ENCODE measurements at regions not wholly inside any gene's neighbourhood (a gene's known extent, or its start where the extent isn't known, plus 50 kb on each side); places are given as distances from the start of the nearest gene placed in this dataset.

DNA sequence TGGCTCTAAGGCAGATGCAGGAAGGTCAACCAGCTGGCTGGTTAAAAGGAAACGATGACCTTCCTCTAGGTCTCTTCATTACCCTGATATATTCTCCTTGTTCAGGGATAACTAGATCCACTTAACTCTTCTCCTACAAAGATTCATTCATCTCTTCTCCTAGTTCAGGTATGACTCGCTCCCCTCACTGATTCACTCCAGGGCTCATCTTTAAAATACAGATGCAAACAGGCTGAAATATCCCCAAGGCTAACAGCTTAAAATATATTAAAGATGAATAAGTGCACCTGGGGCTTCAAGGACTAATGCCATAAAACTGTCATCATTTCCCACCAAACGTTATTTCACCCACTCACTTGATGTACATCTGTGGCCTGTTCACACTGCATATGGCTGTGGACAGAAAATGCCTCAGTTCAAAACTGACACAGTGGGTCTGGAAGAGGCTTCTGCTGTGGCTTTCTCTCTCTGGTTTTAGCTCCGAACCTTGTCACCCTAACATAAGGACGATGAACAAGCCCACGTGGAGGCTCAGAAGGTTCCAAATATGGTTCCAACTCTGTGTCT, 366.9 kb downstream of the DEPDC1B start:
- H3K27ac ChIP-seq (ENCODE audit: low read depth, low read length) = peak overlapping the region; percentile 36
- no peaks in the 10 kb centered on the region for H3K36me3 Mint-ChIP-seq (ENCODE audit: low read depth, unreplicated experiment)
- no peak overlapping the region for H3K4me3 ChIP-seq (ENCODE audit: insufficient read depth, low read depth, low read length)
- no peaks in the 10 kb centered on the region for H4K20me1 ChIP-seq (ENCODE audit: insufficient read depth, low read length)
- H3K36me3 ChIP-seq (ENCODE audit: insufficient read depth, low read length) = no peaks in the 10 kb centered on the region
- H3K27me3 ChIP-seq (ENCODE audit: insufficient read depth, low read length) = no peaks in the 10 kb centered on the region
- H3K9ac ChIP-seq (ENCODE audit: low read length) = no peak overlapping the region
- no peaks in the 10 kb centered on the region for H3K9me3 ChIP-seq (ENCODE audit: insufficient read depth, low read depth, low read length)
- FAIRE-seq (peak; percentile 17), DNase-seq (ENCODE audit: low read depth) (peak; percentile 51)
- H3K4me1 ChIP-seq (ENCODE audit: insufficient read depth, low read length) = peaks cover 22% of the 10 kb centered on the region
- no peak overlapping the region for H3K4me3 Mint-ChIP-seq (ENCODE audit: unreplicated experiment)
- peaks cover 42% of the 10 kb centered on the region for H3K4me1 Mint-ChIP-seq (ENCODE audit: low read depth, unreplicated experiment)
- peak overlapping the region; percentile 89 for H3K27ac Mint-ChIP-seq (ENCODE audit: unreplicated experiment)
- no peak overlapping the region for H2AFZ ChIP-seq (ENCODE audit: low read depth, low read length)
- no peaks in the 10 kb centered on the region for H3K9me3 Mint-ChIP-seq (ENCODE audit: unreplicated experiment)
- TF ChIP-seq, protein P1, sequence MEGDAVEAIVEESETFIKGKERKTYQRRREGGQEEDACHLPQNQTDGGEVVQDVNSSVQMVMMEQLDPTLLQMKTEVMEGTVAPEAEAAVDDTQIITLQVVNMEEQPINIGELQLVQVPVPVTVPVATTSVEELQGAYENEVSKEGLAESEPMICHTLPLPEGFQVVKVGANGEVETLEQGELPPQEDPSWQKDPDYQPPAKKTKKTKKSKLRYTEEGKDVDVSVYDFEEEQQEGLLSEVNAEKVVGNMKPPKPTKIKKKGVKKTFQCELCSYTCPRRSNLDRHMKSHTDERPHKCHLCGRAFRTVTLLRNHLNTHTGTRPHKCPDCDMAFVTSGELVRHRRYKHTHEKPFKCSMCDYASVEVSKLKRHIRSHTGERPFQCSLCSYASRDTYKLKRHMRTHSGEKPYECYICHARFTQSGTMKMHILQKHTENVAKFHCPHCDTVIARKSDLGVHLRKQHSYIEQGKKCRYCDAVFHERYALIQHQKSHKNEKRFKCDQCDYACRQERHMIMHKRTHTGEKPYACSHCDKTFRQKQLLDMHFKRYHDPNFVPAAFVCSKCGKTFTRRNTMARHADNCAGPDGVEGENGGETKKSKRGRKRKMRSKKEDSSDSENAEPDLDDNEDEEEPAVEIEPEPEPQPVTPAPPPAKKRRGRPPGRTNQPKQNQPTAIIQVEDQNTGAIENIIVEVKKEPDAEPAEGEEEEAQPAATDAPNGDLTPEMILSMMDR (IDR thresholded peaks at IDR 0.05; ENCODE audit: insufficient read depth, low read depth, low read length) = no peak
- TF ChIP-seq EZH2 (IDR thresholded peaks at IDR 0.05; ENCODE audit: insufficient read depth, low read length) = no peak
- H3K79me2 ChIP-seq (ENCODE audit: insufficient read depth, low read length) = no peaks in the 10 kb centered on the region
- peak overlapping the region; percentile 40 for H3K4me2 ChIP-seq (ENCODE audit: low read length)
- no peaks in the 10 kb centered on the region for H3K27me3 Mint-ChIP-seq (ENCODE audit: low read depth, unreplicated experiment)

DNA sequence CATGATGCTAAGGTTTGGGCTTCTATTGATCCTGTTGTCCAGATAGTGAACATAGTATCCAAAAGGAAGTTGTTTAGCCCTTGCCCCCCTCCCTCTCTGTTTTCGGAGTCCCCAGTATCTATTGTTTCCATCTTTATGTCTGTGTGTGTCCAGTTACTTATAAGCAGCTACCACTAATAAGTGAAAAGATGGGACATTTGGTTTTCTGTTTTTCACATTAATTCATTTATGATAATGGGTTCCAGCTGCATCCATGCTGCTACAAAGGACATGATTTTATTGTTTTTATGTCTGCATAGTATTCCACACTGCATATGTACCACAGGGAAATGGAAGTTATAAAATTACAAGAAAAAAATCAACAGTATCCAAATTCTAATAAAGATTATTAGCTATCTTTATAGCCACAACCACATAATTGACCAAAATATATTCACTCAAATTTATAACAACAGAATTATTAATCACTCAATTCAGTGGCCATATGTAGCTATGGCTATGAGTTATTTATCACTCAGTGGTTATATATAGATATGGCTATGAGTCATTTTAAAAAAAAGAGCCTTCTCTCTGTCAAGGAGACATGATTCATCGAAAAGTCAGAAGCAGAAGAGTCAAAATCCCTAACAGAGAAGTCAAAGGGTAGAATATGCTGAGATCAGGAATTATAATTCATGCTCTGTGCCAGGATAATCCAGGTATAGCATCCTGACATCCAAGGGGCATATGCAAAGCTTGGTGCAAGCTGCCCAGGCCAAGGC, 367.5 kb downstream of the DEPDC1B start:
- FAIRE-seq (peak; percentile 67), DNase-seq (ENCODE audit: low read depth) (peak; percentile 51)
- TF ChIP-seq, protein P1 (IDR thresholded peaks at IDR 0.05; ENCODE audit: insufficient read depth, low read depth, low read length) = no peak
- TF ChIP-seq EZH2 (IDR thresholded peaks at IDR 0.05; ENCODE audit: insufficient read depth, low read length) = no peak
- Mint-ChIP-seq H3K36me3 (ENCODE audit: low read depth, unreplicated experiment) (no peaks in the 10 kb centered on the region), H3K4me3 (ENCODE audit: unreplicated experiment) (no peak overlapping the region), H3K9me3 (ENCODE audit: unreplicated experiment) (no peaks in the 10 kb centered on the region), H3K27me3 (ENCODE audit: low read depth, unreplicated experiment) (no peaks in the 10 kb centered on the region), H3K4me1 (ENCODE audit: low read depth, unreplicated experiment) (peaks cover 43% of the 10 kb centered on the region), H3K27ac (ENCODE audit: unreplicated experiment) (no peak overlapping the region)
- Histone ChIP-seq H3K4me2 (ENCODE audit: low read length) (peak overlapping the region; percentile 40), H3K27ac (ENCODE audit: low read depth, low read length) (peak overlapping the region; percentile 36), H4K20me1 (ENCODE audit: insufficient read depth, low read length) (no peaks in the 10 kb centered on the region), H2AFZ (ENCODE audit: low read depth, low read length) (no peak overlapping the region), H3K36me3 (ENCODE audit: insufficient read depth, low read length) (no peaks in the 10 kb centered on the region), H3K79me2 (ENCODE audit: insufficient read depth, low read length) (no peaks in the 10 kb centered on the region), H3K27me3 (ENCODE audit: insufficient read depth, low read length) (no peaks in the 10 kb centered on the region), H3K9ac (ENCODE audit: low read length) (no peak overlapping the region), H3K4me3 (ENCODE audit: insufficient read depth, low read depth, low read length) (no peak overlapping the region), H3K4me1 (ENCODE audit: insufficient read depth, low read length) (peaks cover 22% of the 10 kb centered on the region), H3K9me3 (ENCODE audit: insufficient read depth, low read depth, low read length) (no peaks in the 10 kb centered on the region)

GRCh38 chr5:60330236-60330635, 369.7 kb downstream of the DEPDC1B start:
- Histone ChIP-seq H3K9me3 (ENCODE audit: insufficient read depth, low read depth, low read length) (no peaks in the 10 kb centered on the region), H3K4me2 (ENCODE audit: low read length) (no peak overlapping the region), H4K20me1 (ENCODE audit: insufficient read depth, low read length) (no peaks in the 10 kb centered on the region), H3K79me2 (ENCODE audit: insufficient read depth, low read length) (no peaks in the 10 kb centered on the region), H3K4me3 (ENCODE audit: insufficient read depth, low read depth, low read length) (no peak overlapping the region), H3K27me3 (ENCODE audit: insufficient read depth, low read length) (no peaks in the 10 kb centered on the region), H3K27ac (ENCODE audit: low read depth, low read length) (no peak overlapping the region), H3K36me3 (ENCODE audit: insufficient read depth, low read length) (no peaks in the 10 kb centered on the region), H3K4me1 (ENCODE audit: insufficient read depth, low read length) (peaks cover 22% of the 10 kb centered on the region), H3K9ac (ENCODE audit: low read length) (no peak overlapping the region), H2AFZ (ENCODE audit: low read depth, low read length) (no peak overlapping the region)
- no peaks in the 10 kb centered on the region for H3K9me3 Mint-ChIP-seq (ENCODE audit: unreplicated experiment)
- peaks cover 46% of the 10 kb centered on the region for H3K4me1 Mint-ChIP-seq (ENCODE audit: low read depth, unreplicated experiment)
- FAIRE-seq = no peak
- no peaks in the 10 kb centered on the region for H3K36me3 Mint-ChIP-seq (ENCODE audit: low read depth, unreplicated experiment)
- H3K4me3 Mint-ChIP-seq (ENCODE audit: unreplicated experiment) = no peak overlapping the region
- H3K27me3 Mint-ChIP-seq (ENCODE audit: low read depth, unreplicated experiment) = no peaks in the 10 kb centered on the region
- no peak for DNase-seq (ENCODE audit: low read depth)
- TF ChIP-seq EZH2 (IDR thresholded peaks at IDR 0.05; ENCODE audit: insufficient read depth, low read length) = no peak
- TF ChIP-seq, protein P1 (IDR thresholded peaks at IDR 0.05; ENCODE audit: insufficient read depth, low read depth, low read length) = no peak
- no peak overlapping the region for H3K27ac Mint-ChIP-seq (ENCODE audit: unreplicated experiment)
